NCI-H446 treated with DMSO at 0.1 percent for 48 hours (cell line): ENCODE measurements at regions not wholly inside any gene's neighbourhood (a gene's known extent, or its start where the extent isn't known, plus 50 kb on each side); places are given as distances from the start of the nearest gene placed in this dataset.
A peak's percentile ranks its signal among the peaks of the same experiment; 100 is the strongest.

Experiments used
- DNase-seq: peaks from one replicate; lab custom pipeline; 2025; lab: John Stamatoyannopoulos, UW

DNA sequence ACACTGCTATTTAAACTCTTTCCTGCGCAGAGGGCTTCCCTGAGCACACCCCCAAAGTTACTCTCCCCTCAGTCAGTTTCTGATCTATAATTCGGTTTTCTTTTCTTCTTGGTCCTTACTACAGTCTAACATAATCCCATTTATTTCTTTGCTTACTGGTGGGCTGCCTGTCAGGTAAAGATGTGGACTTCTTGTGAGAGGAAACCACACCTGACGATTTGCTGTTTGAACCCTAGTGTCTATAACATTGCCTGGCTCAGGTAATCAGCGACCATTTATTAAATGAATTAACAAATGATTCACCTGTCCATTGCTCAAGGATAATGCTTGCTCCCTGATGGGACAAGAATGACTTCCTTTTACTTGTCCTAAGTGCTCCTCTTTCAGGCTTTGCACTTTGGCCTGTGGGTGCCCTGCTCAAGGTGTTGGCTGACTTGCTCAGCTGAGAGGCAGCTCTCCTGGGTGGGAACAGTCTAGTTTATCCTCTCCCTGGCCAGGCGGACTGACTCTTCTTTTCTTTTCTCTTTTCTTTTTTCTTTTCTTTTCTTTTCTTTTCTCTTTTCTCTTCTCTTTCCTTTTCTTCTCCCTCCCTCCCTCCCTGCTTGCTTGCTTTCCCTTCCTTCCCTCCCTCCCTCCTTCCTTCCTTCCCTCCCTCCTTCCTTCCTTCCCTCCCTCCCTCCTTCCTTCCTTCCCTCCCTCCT is 233.1 kb downstream of the BCAS1 start:
- DNase-seq = no peak

DNA sequence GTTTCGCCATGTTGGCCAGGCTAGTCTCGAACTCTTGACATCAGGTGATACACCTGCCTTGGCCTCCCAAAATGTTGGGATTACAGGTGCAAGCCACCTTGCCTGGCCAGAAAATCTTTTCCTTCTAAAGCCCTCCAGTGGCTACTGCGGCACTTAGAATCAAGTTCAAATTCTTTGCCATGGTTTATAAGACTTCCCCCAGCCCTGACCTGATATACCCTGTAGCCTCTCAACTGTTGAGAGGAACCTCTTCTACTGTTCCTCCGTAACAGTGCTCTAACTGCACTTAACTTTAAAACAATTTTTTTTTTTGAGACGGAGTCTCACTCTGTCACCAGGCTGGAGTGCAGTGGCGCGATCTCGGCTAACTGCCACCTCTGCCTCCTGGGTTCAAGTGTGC is 235.6 kb downstream of the BCAS1 start:
- DNase-seq = no peak

DNA sequence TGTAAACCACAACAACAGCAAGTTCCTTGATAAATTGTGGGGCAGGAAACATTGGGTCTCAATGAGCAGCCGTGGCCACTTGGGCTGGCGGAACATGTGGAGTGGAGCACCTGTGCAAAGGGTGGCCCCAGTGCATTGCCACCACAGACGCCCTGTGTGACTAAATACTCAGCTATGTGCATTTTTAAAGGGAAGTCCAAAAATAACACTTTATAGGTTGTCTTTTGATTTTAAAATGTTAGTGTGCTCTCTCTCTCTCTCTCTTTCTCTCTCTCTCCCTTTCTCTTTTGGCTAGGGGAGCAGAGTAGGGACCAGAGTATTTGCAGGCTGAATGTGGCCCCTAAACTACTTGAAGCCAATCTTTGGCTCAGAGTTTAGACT is 236.3 kb downstream of the BCAS1 start:
- no peak for DNase-seq

DNA sequence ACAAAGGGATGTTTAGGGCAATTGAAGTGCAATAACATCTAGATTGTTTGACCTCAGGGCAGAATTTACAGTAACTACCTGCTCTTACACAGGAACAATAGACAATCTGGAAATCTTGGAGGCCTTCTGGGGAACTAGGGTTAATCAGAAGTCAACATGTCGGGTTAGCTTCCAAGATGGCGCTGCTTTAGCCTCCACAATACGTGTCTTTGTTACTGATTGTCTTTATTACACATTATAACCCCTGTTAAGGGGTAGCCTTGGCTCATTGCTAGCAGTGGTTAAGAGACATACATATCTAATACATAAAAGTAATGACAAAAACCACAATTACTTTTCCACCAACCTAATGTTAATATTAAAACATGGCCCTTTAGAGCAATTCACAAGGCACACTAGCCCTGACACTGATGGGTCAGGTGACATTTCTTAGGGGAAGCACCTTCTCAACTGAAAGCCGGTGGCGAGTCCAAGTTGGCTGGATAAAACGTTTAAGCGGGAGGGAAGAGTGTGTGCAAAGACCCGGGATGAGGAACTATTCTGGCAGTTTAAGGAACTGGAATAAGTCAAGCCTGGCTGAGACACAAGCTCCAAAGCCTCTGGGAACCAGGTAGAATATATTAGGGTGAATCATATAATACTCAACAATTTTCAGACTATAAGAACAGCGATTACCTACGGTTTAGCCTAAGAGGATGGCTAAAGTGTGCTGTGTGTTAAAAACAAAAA is 236.9 kb downstream of the BCAS1 start:
- no peak for DNase-seq

DNA sequence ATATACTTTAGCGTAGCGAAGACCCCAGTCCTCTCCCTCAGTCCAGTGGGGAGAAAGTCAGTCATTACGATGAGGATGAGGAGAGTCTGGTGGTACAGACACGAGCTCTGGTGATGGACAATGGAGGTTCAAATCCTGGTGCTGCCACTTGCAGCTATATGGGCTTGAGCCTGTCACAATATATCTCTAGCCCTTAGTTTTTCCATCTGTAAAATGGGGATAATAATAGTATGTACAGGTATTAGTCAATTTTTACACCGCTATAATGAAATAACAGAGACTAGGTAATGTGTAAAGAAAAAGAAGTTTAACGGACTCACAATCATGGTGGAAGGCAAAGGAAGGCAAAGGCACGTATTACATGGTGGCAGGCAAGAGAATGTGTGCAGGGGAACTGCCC is 237.9 kb downstream of the BCAS1 start:
- no peak for DNase-seq

DNA sequence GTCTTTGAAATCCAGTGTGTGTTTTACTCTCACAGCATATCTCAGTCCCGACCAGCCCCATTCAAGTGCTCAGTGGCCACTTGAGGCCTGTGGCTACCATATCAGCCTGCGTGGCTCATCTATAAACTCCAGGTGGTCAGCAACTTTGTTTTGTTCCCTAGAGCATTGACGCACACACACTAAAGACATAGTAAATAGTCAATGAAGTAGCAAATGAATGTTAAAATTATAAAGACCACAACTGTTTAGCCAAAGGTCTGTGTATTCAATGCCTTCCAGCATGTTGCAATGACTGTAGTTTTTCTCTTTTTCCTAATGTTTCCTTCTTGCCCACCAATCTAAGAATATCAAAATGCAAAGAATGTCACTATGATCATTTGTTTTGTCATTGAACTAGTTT is 238.2 kb upstream of the ZNF217 start:
- no peak for DNase-seq

DNA sequence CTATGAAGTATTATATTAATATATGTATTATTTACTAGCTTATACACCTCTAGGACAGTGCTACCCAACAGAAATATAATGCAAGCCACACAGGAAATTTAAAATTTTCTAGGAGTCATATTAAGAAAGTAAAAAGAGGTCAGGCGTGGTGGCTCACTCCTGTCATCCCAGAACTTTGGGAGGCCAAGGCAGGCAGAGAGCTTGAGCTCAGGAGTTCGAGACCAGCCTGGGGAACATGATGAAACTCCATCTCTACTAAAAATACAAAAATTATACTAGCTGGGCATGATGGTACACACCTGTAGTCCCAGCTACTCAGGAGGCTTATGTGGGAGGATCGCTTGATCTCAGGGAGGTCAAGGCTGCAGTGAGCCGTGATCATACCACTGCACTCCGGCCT is 237.6 kb upstream of the ZNF217 start:
- no peak for DNase-seq

DNA sequence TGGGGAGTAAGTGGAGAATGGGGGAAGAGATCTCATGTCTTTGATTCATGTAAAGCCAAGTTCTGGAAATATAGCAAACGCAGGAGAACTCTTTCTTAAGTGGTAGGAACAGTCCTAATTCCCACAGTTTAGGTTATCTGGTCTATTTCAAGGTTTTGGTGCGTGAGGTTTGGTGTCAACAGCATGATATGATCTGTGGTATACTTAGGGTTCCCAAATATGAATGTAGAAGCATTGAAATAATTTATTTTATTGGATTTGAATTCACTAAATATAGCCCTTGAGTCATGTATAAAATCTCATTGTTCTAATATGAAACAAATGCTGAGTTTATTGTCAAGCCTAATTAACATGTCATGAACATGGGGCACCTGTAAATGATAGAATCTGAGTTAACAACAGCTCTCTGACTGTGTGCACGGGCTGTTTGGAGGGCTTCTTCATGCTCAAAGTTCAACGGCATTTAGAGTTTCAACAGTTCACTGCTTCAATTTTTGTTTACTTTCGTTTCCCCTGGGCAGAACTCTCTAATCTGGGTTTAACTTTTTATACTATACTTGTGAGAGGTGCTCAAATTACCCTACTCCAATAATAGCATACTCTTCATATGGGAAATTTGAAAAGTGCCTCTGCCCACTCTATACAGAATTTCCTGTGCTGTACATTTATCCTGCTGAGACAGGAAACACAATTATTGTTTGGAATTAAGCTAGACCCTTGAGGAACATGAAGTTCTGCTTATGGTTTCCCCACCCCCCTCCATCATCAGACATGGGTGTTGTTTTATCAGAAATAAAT is 236.3 kb upstream of the ZNF217 start:
- DNase-seq = no peak

DNA sequence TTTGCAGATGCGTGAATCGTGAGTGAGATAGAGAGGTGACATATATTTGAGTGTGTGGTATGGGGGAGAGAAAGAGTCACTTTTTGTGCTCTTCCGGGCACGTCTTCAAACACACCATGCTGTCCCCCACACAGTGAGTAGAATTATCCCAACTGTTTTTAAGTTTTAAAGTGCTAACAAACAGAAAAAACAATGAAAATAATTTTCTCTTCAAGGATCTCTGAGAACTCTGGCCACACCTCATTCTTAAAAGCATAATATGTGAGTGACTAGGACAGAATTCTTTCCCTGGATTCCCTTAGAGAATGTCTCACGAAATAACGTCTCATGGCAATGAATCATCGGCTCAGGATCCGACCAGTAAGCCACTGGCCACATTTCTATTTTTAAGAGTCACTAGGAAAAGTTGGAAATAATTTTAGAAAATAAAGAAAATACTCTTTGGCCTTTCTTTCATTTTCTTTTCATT is 235.7 kb upstream of the ZNF217 start:
- DNase-seq = no peak

DNA sequence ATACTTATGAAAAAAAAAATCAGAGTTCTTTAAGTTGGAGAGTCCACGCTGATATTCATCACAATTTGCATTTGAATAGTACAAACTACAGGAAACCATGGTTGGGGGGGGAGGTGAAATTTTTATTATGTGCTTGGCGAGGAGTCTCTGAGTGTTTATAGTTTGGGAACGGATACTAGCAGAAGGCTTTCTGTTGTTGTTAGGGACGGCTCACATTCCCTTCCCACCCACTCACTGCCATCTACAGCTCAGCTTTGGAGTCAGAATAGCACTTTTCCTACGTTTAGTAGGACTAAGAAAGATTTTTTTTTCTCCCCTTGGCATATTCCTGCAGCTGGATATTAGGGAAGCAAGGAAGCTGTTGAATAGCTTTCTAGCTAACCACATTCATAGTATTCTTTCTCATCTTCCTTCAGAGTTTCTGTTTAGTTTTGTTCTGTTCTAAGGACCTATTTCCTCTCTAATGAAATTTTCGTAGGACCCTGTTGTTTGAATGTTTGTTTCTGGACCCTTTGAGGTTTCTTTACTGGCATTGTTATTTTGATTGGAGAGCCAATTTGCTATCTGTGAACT is 235.1 kb upstream of the ZNF217 start:
- DNase-seq = peak; percentile 58

DNA sequence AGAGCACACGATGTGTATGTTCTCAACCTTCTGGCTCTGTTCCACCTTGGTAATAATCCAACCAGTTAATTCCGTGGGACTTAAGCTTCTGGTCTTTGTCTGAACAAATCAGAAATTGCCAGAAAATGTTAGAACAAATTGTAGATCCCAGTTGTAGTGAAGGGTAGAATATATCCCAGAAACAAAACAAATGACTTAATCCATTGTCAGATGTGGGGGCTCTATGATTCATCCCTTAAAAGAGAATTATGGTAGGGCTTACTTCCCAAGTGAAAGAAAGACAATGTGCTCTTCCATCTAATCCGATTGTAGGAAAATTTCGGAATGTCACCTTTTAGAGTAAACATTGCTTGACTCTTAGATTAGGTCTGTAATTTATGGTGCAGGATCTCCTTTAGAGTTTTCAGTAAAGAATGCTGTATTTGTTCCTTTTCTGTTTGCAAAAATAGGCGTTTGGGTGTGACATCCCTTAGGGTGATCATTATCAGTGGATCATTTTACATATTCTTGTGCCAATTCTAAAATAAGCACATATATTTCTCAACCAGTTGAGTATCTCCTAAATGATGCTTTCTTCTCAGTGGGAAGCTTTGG is 234.5 kb upstream of the ZNF217 start:
- DNase-seq = peak; percentile 64

DNA sequence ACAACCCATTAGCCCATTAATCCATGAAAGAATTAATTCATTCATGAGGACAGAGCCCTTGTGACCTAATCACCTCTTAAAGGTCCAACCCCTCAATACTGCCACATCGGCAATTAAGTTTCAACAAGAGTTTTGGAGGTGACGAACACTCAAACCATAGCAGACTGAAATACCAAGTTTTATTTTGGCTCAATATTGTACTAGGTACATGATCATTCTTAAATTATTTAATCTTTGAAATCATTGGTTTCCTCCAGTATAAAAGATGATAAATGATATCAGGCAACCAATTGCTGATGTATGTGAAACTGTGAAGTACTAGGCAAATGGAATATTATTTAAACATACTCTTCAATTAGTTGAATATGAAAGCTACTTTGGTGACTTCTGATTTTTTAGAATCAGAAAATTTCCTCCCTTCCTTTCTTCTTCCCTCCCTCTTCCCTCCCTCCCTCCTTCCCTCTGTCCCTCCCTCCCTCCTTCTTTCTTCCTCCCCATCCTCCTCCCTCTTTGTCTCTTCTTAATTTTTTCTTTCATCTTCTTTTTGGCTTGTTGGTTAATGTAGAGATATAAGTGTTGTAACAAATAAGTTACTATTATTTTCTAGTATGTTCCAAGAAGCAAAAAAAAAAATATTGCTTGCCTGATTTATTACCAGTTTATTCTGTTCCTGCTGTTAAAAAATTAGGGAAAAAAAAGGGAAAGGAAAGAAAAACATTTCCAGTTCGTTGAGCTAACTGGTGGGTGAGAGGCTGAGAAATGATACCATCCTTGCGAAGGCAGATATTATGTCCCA is 233.9 kb upstream of the ZNF217 start:
- DNase-seq = no peak

DNA sequence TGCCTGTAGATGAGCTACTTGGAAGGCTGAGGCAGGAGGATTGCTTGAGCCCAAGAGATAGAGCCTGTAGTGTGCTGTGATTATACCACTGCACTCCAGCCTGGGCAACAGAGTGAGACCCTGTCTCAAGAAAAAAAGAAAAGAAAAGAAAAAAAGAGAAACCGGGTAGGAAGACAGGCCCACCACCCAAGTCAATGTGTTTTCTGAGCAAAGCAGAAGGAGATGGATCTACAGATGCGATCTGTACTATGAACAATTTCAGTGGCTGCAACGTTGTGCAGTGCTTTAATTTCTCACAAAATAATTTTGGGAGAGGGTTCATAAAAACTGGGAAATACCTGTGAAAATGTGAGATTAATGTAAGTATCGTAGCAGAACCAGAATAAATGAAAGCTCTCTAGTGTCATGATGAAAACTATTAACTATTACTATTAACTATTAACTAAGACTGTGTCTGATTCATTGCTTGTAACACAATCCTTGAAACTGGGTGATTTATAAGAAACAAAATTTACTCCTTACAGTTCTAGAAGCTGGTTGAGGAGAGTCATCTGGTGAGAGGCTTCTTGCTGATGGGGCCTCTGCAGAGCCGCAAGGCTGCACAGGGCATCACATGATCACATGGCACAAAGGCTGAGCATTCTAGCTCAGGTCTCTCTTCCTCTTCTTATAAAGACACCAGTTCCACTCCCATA is 233.1 kb upstream of the ZNF217 start:
- DNase-seq = no peak

DNA sequence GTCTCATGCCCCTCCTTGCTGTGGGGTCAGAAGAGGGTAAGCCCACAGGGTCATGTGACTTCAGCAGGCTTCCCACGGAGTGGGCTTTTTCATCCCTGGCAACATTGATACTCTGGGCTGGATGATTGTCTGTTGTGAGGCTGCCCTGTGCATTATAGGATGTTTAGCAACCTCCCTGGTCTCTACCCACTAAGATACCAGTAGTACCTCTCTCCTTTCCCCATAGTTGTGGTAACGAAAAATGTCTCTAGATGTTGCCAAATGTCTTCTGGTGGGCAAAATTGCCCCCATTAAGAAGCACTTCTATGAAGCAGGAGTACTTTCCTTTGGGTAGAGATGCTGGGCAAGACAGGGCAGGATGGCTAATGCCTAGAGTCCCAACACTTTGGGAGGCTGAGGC is 232.5 kb upstream of the ZNF217 start:
- DNase-seq = no peak

DNA sequence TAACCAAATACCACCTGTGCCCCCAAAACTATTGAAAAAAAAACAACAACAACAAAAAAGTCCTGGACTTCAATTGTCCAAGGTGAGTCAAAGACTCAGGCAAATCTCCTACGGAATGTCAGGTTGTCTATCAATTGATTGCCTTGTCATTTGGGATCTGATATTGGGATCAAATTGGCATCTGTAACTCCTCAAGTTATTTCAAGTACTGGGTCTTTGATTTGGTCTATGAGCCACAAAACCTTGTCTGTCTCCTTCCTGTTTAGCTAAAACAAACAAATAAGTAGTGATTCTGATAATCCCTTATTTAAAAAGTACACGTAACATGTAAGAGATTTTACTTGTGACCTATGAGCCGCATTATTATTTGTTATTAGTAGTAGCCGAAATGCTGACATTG is 231.6 kb upstream of the ZNF217 start:
- no peak for DNase-seq

DNA sequence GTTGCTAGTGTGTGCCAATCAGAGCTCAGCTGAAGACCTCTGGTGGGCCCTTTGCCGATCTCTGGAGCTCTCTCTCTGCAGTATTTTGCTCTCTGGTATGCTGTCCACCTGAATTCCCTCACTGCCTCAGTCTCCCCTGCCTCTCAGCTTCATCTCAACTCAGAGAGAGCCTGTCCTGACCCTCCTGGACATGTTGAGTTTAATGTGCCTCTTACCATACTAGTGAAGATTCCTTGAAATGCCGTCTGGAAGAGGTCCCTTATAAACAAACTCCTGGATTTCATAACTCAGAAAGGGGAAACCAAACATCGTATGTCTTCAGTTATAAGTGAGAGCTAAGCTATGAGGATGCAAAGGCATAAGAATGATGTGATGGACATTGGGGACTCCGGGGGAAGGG is 231.1 kb upstream of the ZNF217 start:
- no peak for DNase-seq

DNA sequence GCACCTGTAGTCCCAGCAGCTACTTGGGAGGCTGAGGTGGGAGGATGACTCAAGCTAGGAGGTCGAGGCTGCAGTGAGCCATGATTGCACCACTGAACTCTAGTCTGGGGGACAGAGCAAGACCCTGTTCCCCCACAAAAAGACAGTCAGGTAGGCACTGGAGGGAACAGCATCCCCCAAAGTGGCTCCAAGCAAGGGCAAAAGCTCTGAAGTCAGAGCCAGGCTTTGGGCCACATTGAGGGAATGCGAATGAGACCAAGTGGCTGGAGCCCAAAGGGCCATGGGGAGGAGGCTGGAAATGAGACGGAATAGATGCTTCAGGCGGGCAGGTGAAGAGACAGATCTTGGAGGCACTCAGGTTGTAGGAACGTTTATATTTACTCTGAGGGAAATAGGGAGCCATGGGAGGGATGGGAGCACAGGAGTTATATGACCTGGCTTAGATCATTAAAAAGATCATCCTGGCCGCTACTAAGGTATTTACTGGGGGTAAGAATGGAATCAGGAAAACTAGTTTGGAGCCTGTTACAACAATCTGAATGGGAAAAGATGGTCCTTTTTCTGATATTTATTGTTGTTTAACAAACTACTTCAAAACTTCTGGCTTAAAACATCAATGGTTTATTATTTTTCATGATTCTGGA is 229.6 kb upstream of the ZNF217 start:
- no peak for DNase-seq

DNA sequence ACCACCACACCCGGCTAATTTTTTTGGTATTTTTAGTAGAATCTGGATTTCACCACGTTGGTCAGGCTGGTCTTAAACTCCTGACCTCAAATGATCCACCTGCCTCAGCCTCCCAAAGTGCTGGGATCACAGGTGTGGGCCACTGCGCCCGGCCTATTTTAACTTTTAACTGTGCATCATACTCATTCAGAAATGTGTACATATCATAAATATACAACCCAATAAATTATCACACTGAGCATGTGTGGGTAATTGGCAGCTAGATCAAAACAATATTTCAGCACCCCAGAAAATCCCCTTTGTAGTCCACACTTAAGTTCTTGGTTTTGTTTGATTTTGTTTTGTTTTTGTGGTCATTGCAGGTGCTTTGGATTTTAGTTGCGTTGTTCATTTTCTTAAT is 228.9 kb upstream of the ZNF217 start:
- DNase-seq = no peak

DNA sequence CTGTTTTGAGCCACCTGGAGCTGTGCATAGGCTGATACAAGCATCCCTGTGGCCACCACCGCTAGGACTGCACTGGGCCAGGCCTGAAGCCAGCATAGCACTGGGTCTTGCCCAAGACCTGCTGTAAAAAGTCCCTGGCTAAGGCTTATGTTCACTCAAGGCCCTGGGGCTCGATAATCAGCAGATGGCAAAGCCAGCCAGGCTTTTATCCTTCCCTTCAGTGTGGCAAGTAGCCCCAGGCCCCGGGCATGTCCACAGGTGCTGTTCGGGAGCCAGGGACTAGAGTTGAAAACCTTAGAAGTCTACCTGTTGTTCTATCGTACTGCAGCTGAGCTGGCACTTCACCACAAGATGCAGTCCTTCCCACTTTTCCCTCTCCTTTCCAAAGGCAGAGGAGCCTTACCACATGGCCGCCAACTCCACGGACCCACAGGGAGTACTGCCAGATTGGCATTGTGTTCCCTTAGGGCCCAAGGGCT is 226.4 kb upstream of the ZNF217 start:
- DNase-seq = no peak
